NCI-H2196 (cell line): ENCODE measurements at regions not wholly inside any gene's neighbourhood (a gene's known extent, or its start where the extent isn't known, plus 50 kb on each side); places are given as distances from the start of the nearest gene placed in this dataset.

ENCODE experiments used
- DNase-seq: peaks from one replicate; lab custom pipeline; 2025; ENCODE audit not compliant: unreplicated experiment; lab: John Stamatoyannopoulos, UW

GRCh38 chr17:73753751-73754496 is 109.7 kb upstream of the SDK2 start:
- DNase-seq: no peak

- no peak for DNase-seq
Measured at GRCh38 chr17:73754886-73755400, 110.7 kb upstream of the SDK2 start.

- peak; percentile 81 for DNase-seq
Measured at GRCh38 chr17:73757420-73757819, 113.2 kb upstream of the SDK2 start.

- DNase-seq: no peak
Measured at GRCh38 chr17:73758245-73758644, 114.0 kb upstream of the SDK2 start.

- no peak for DNase-seq
Measured at GRCh38 chr17:73759324-73759723, 115.1 kb upstream of the SDK2 start.

- DNase-seq: peak; percentile 91
Measured at GRCh38 chr17:73759734-73760438, 115.6 kb upstream of the SDK2 start.

GRCh38 chr17:73760439-73760758 is 116.2 kb upstream of the SDK2 start:
- peak; percentile 59 for DNase-seq

- no peak for DNase-seq
Measured at GRCh38 chr17:73765824-73766563, 121.7 kb upstream of the SDK2 start.

GRCh38 chr17:73767696-73768095 is 123.5 kb upstream of the SDK2 start:
- no peak for DNase-seq

- no peak for DNase-seq
Measured at GRCh38 chr17:73768691-73769090, 124.4 kb upstream of the SDK2 start.

- DNase-seq: no peak
Measured at GRCh38 chr17:73769479-73769878, 125.2 kb upstream of the SDK2 start.

- DNase-seq: peak; percentile 84
Measured at GRCh38 chr17:73770115-73770848, 126.0 kb upstream of the SDK2 start.

GRCh38 chr17:73770849-73771229 is 126.6 kb upstream of the SDK2 start:
- no peak for DNase-seq

GRCh38 chr17:73772107-73772705 is 128.0 kb upstream of the SDK2 start:
- no peak for DNase-seq

GRCh38 chr17:73773702-73774101 is 129.5 kb upstream of the SDK2 start:
- DNase-seq: no peak

GRCh38 chr17:73774852-73775251 is 130.6 kb upstream of the SDK2 start:
- DNase-seq: no peak

GRCh38 chr17:73776351-73777130 is 132.3 kb upstream of the SDK2 start:
- no peak for DNase-seq

GRCh38 chr17:73777131-73777449 is 132.8 kb upstream of the SDK2 start:
- DNase-seq: no peak

GRCh38 chr17:73782231-73782630 is 138.0 kb upstream of the SDK2 start:
- DNase-seq: no peak
